ENCODE measurements at regions not wholly inside any gene's neighbourhood (a gene's known extent, or its start where the extent isn't known, plus 50 kb on each side); places are given as distances from the start of the nearest gene placed in this dataset.

GRCh38 chr18:47415881-47416280 lies 164.4 kb upstream of the SKOR2 start:
- H3K27me3 Mint-ChIP-seq (ENCODE audit: low read depth, unreplicated experiment): peaks cover 59% of the 10 kb centered on the region
- H3K9me3 Mint-ChIP-seq (ENCODE audit: unreplicated experiment): peaks cover 8% of the 10 kb centered on the region
- peaks cover 13% of the 10 kb centered on the region for H3K4me1 Mint-ChIP-seq (ENCODE audit: low read depth, unreplicated experiment)
- Histone ChIP-seq H3K36me3 (ENCODE audit: insufficient read depth, low read length) (no peaks in the 10 kb centered on the region), H3K4me2 (ENCODE audit: low read length) (no peak overlapping the region), H3K27me3 (ENCODE audit: insufficient read depth, low read length) (no peaks in the 10 kb centered on the region), H2AFZ (ENCODE audit: low read depth, low read length) (no peak overlapping the region), H3K4me1 (ENCODE audit: insufficient read depth, low read length) (no peaks in the 10 kb centered on the region), H3K9ac (ENCODE audit: low read length) (no peak overlapping the region), H3K4me3 (ENCODE audit: insufficient read depth, low read depth, low read length) (no peak overlapping the region), H4K20me1 (ENCODE audit: insufficient read depth, low read length) (no peaks in the 10 kb centered on the region), H3K9me3 (ENCODE audit: insufficient read depth, low read depth, low read length) (no peaks in the 10 kb centered on the region), H3K79me2 (ENCODE audit: insufficient read depth, low read length) (no peaks in the 10 kb centered on the region), H3K27ac (ENCODE audit: low read depth, low read length) (no peak overlapping the region)
- DNase-seq (ENCODE audit: low read depth) (no peak), FAIRE-seq (no peak)
- H3K27ac Mint-ChIP-seq (ENCODE audit: unreplicated experiment): no peak overlapping the region
- TF ChIP-seq, protein P1, sequence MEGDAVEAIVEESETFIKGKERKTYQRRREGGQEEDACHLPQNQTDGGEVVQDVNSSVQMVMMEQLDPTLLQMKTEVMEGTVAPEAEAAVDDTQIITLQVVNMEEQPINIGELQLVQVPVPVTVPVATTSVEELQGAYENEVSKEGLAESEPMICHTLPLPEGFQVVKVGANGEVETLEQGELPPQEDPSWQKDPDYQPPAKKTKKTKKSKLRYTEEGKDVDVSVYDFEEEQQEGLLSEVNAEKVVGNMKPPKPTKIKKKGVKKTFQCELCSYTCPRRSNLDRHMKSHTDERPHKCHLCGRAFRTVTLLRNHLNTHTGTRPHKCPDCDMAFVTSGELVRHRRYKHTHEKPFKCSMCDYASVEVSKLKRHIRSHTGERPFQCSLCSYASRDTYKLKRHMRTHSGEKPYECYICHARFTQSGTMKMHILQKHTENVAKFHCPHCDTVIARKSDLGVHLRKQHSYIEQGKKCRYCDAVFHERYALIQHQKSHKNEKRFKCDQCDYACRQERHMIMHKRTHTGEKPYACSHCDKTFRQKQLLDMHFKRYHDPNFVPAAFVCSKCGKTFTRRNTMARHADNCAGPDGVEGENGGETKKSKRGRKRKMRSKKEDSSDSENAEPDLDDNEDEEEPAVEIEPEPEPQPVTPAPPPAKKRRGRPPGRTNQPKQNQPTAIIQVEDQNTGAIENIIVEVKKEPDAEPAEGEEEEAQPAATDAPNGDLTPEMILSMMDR (IDR thresholded peaks at IDR 0.05; ENCODE audit: insufficient read depth, low read depth, low read length): no peak
- TF ChIP-seq EZH2 (IDR thresholded peaks at IDR 0.05; ENCODE audit: insufficient read depth, low read length): no peak
- no peaks in the 10 kb centered on the region for H3K36me3 Mint-ChIP-seq (ENCODE audit: low read depth, unreplicated experiment)
- H3K4me3 Mint-ChIP-seq (ENCODE audit: unreplicated experiment): no peak overlapping the region

GRCh38 chr18:47413327-47413726 lies 161.9 kb upstream of the SKOR2 start:
- peaks cover 46% of the 10 kb centered on the region for H3K27me3 Mint-ChIP-seq (ENCODE audit: low read depth, unreplicated experiment)
- peaks cover 9% of the 10 kb centered on the region for H3K4me1 Mint-ChIP-seq (ENCODE audit: low read depth, unreplicated experiment)
- H3K27ac ChIP-seq (ENCODE audit: low read depth, low read length): no peak overlapping the region
- H3K36me3 ChIP-seq (ENCODE audit: insufficient read depth, low read length): no peaks in the 10 kb centered on the region
- no peak overlapping the region for H2AFZ ChIP-seq (ENCODE audit: low read depth, low read length)
- no peaks in the 10 kb centered on the region for H3K36me3 Mint-ChIP-seq (ENCODE audit: low read depth, unreplicated experiment)
- FAIRE-seq (no peak), DNase-seq (ENCODE audit: low read depth) (no peak)
- H4K20me1 ChIP-seq (ENCODE audit: insufficient read depth, low read length): no peaks in the 10 kb centered on the region
- no peaks in the 10 kb centered on the region for H3K27me3 ChIP-seq (ENCODE audit: insufficient read depth, low read length)
- no peaks in the 10 kb centered on the region for H3K4me1 ChIP-seq (ENCODE audit: insufficient read depth, low read length)
- H3K9ac ChIP-seq (ENCODE audit: low read length): no peak overlapping the region
- no peak overlapping the region for H3K4me3 ChIP-seq (ENCODE audit: insufficient read depth, low read depth, low read length)
- no peak for TF ChIP-seq EZH2 (IDR thresholded peaks at IDR 0.05; ENCODE audit: insufficient read depth, low read length)
- TF ChIP-seq, protein P1 (IDR thresholded peaks at IDR 0.05; ENCODE audit: insufficient read depth, low read depth, low read length): no peak
- H3K9me3 Mint-ChIP-seq (ENCODE audit: unreplicated experiment): peaks cover 8% of the 10 kb centered on the region
- H3K4me2 ChIP-seq (ENCODE audit: low read length): no peak overlapping the region
- no peak overlapping the region for H3K27ac Mint-ChIP-seq (ENCODE audit: unreplicated experiment)
- no peaks in the 10 kb centered on the region for H3K79me2 ChIP-seq (ENCODE audit: insufficient read depth, low read length)
- H3K4me3 Mint-ChIP-seq (ENCODE audit: unreplicated experiment): no peak overlapping the region
- H3K9me3 ChIP-seq (ENCODE audit: insufficient read depth, low read depth, low read length): no peaks in the 10 kb centered on the region

DNA sequence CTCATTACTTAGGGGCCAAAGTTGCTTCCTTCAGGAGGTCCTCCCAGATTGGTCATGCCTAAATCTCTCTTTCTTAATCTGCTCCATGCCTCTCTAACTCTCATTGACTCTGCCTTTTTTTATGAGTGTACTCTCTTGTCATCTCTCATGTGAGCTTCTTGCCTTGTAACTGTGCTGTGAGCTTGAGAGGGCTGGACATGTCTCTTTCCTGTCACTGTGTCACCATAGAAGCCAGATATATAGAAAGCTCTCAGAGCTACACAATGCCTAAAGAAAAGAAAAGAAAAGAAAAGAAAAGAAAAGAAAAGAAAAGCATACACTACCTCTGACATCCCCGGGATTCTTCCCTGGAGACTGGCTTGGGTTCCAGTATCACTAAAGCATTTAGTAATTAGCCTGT lies 161.5 kb upstream of the SKOR2 start:
- Histone ChIP-seq H3K9ac (ENCODE audit: low read length) (no peak overlapping the region), H4K20me1 (ENCODE audit: insufficient read depth, low read length) (no peaks in the 10 kb centered on the region), H3K4me2 (ENCODE audit: low read length) (no peak overlapping the region), H3K4me3 (ENCODE audit: insufficient read depth, low read depth, low read length) (no peak overlapping the region), H3K4me1 (ENCODE audit: insufficient read depth, low read length) (no peaks in the 10 kb centered on the region), H3K79me2 (ENCODE audit: insufficient read depth, low read length) (no peaks in the 10 kb centered on the region), H3K36me3 (ENCODE audit: insufficient read depth, low read length) (no peaks in the 10 kb centered on the region), H3K27ac (ENCODE audit: low read depth, low read length) (no peak overlapping the region), H3K27me3 (ENCODE audit: insufficient read depth, low read length) (no peaks in the 10 kb centered on the region), H3K9me3 (ENCODE audit: insufficient read depth, low read depth, low read length) (no peaks in the 10 kb centered on the region), H2AFZ (ENCODE audit: low read depth, low read length) (no peak overlapping the region)
- Mint-ChIP-seq H3K27me3 (ENCODE audit: low read depth, unreplicated experiment) (peaks cover 46% of the 10 kb centered on the region), H3K9me3 (ENCODE audit: unreplicated experiment) (peaks cover 8% of the 10 kb centered on the region), H3K27ac (ENCODE audit: unreplicated experiment) (no peak overlapping the region), H3K36me3 (ENCODE audit: low read depth, unreplicated experiment) (no peaks in the 10 kb centered on the region), H3K4me1 (ENCODE audit: low read depth, unreplicated experiment) (peaks cover 6% of the 10 kb centered on the region), H3K4me3 (ENCODE audit: unreplicated experiment) (no peak overlapping the region)
- TF ChIP-seq EZH2 (IDR thresholded peaks at IDR 0.05; ENCODE audit: insufficient read depth, low read length): no peak
- TF ChIP-seq, protein P1 (IDR thresholded peaks at IDR 0.05; ENCODE audit: insufficient read depth, low read depth, low read length): no peak
- FAIRE-seq: no peak
- no peak for DNase-seq (ENCODE audit: low read depth)

Data from astrocyte (in vitro differentiated cells and primary cell).